ENCODE measurements at regions not wholly inside any gene's neighbourhood (a gene's known extent, or its start where the extent isn't known, plus 50 kb on each side); places are given as distances from the start of the nearest gene placed in this dataset.

- H3K4me1 ChIP-seq (replicated peaks): no peaks in the 10 kb centered on the region
- H3K36me3 ChIP-seq: no peaks in the 10 kb centered on the region
- TF ChIP-seq POLR2AphosphoS5 (IDR thresholded peaks at IDR 0.05): no peak
- no peak for TF ChIP-seq POLR2A (IDR thresholded peaks at IDR 0.05)
- no peak for TF ChIP-seq CTCF (IDR thresholded peaks at IDR 0.05)
- no peak overlapping the region for H3K4me3 ChIP-seq
- intact Hi-C loops (cut with DNase I): no loop called here
- H3K27me3 ChIP-seq (replicated peaks; ENCODE audit: insufficient read depth): no peaks in the 10 kb centered on the region
- H3K9me3 ChIP-seq: no peaks in the 10 kb centered on the region
- 96% methylated on average over 1 of the region's 1 CpG for WGBS
- H3K27ac ChIP-seq: no peak overlapping the region
- no peak for DNase-seq (ENCODE audit: low spot score)
These were observed 260.2 kb downstream of the RERGL start for GRCh38 chr12:17829813-17830212.

- H3K4me3 ChIP-seq: no peak overlapping the region
- H3K4me1 ChIP-seq (replicated peaks): no peaks in the 10 kb centered on the region
- no peaks in the 10 kb centered on the region for H3K27me3 ChIP-seq (replicated peaks; ENCODE audit: insufficient read depth)
- H3K27ac ChIP-seq: no peak overlapping the region
- no peaks in the 10 kb centered on the region for H3K9me3 ChIP-seq
- no peaks in the 10 kb centered on the region for H3K36me3 ChIP-seq
- no peak for DNase-seq (ENCODE audit: low spot score)
- TF ChIP-seq CTCF (IDR thresholded peaks at IDR 0.05): no peak
- no peak for TF ChIP-seq POLR2A (IDR thresholded peaks at IDR 0.05)
- no peak for TF ChIP-seq POLR2AphosphoS5 (IDR thresholded peaks at IDR 0.05)
- intact Hi-C loops (cut with DNase I): no loop called here
These were observed 271.1 kb downstream of the RERGL start for GRCh38 chr12:17818931-17819330.

- Histone ChIP-seq H3K9me3 (no peaks in the 10 kb centered on the region), H3K4me1 (replicated peaks) (no peaks in the 10 kb centered on the region), H3K36me3 (no peaks in the 10 kb centered on the region), H3K27ac (no peak overlapping the region), H3K27me3 (replicated peaks; ENCODE audit: insufficient read depth) (no peaks in the 10 kb centered on the region), H3K4me3 (no peak overlapping the region)
- DNase-seq (ENCODE audit: low spot score): no peak
- WGBS: 73% methylated on average over 3 of the region's 3 CpGs
- TF ChIP-seq POLR2AphosphoS5 (IDR thresholded peaks at IDR 0.05) (no peak), CTCF (IDR thresholded peaks at IDR 0.05) (no peak), POLR2A (IDR thresholded peaks at IDR 0.05) (no peak)
- intact Hi-C loops (cut with DNase I): no loop called here
These were observed 279.6 kb downstream of the RERGL start for GRCh38 chr12:17810399-17810798.

GRCh38 chr12:17809206-17809605, 280.8 kb downstream of the RERGL start:
- Histone ChIP-seq H3K9me3 (no peaks in the 10 kb centered on the region), H3K27me3 (replicated peaks; ENCODE audit: insufficient read depth) (no peaks in the 10 kb centered on the region), H3K4me1 (replicated peaks) (no peaks in the 10 kb centered on the region), H3K4me3 (no peak overlapping the region), H3K36me3 (no peaks in the 10 kb centered on the region), H3K27ac (no peak overlapping the region)
- intact Hi-C loops (cut with DNase I): no loop called here
- 55% methylated on average over 1 of the region's 1 CpG for WGBS
- DNase-seq (ENCODE audit: low spot score): no peak
- TF ChIP-seq POLR2A (IDR thresholded peaks at IDR 0.05) (no peak), POLR2AphosphoS5 (IDR thresholded peaks at IDR 0.05) (no peak), CTCF (IDR thresholded peaks at IDR 0.05) (no peak)

GRCh38 chr12:17802657-17803641, 287.0 kb downstream of the RERGL start:
- H3K36me3 ChIP-seq: no peaks in the 10 kb centered on the region
- TF ChIP-seq POLR2AphosphoS5 (IDR thresholded peaks at IDR 0.05): no peak
- TF ChIP-seq CTCF (IDR thresholded peaks at IDR 0.05): no peak
- TF ChIP-seq POLR2A (IDR thresholded peaks at IDR 0.05): no peak
- H3K4me3 ChIP-seq: no peak overlapping the region
- H3K27me3 ChIP-seq (replicated peaks; ENCODE audit: insufficient read depth): no peaks in the 10 kb centered on the region
- intact Hi-C loops (cut with DNase I): no loop called here
- H3K9me3 ChIP-seq: no peaks in the 10 kb centered on the region
- 78% methylated on average over 15 of the region's 15 CpGs for WGBS
- no peaks in the 10 kb centered on the region for H3K4me1 ChIP-seq (replicated peaks)
- no peak for DNase-seq (ENCODE audit: low spot score)
- H3K27ac ChIP-seq: no peak overlapping the region
